Spinal cord (tissue), 9 donors: ENCODE measurements at regions not wholly inside any gene's neighbourhood (a gene's known extent, or its start where the extent isn't known, plus 50 kb on each side); places are given as distances from the start of the nearest gene placed in this dataset.
A peak's percentile ranks its signal among the peaks of the same experiment; 100 is the strongest.

ENCODE experiments used
- DNase-seq, 6 donors: peaks; one replicate each; pipeline versions ENCODE4 v3.0.0 to v3.0.0-alpha.2; 2013 to 2015; ENCODE audit warnings: low spot score in 6 of 6, low read depth in 4 of 6
- H3K27ac ChIP-seq: one replicate; pipeline ENCODE4 v1.5.1; 2013; ENCODE audit warnings: low read depth, low read length, control low read depth
- H3K27me3 ChIP-seq: one replicate; pipeline ENCODE4 v1.6.1; 2013; ENCODE audit warnings: low read length; ENCODE audit not compliant: control insufficient read depth, insufficient read depth
- H3K36me3 ChIP-seq: one replicate; pipeline ENCODE4 v1.6.1; 2013; ENCODE audit warnings: low read length; ENCODE audit not compliant: control insufficient read depth, insufficient read depth
- H3K4me1 ChIP-seq: one replicate; pipeline ENCODE4 v1.6.1; 2013; ENCODE audit warnings: low read length; ENCODE audit not compliant: control insufficient read depth, insufficient read depth
- H3K4me3 ChIP-seq: one replicate; pipeline ENCODE4 v1.5.1; 2013; ENCODE audit warnings: low read depth, low read length, control low read depth
- H3K9me3 ChIP-seq: one replicate; pipeline ENCODE4 v1.6.1; 2013; ENCODE audit warnings: low read length; ENCODE audit not compliant: control insufficient read depth, insufficient read depth
- WGBS: methylation state at CpG from one replicate; pipeline ENCODE4 v1.1.5; 2013; ENCODE audit warnings: missing lambda C conversion rate; ENCODE audit not compliant: insufficient coverage; 5-methylcytosine and 5-hydroxymethylcytosine counted together
- donor health status: healthy.

- Histone ChIP-seq H3K4me3 (no peak overlapping the region), H3K4me1 (peaks cover 9% of the 10 kb centered on the region), H3K9me3 (no peaks in the 10 kb centered on the region), H3K27me3 (no peaks in the 10 kb centered on the region), H3K27ac (no peak overlapping the region), H3K36me3 (no peaks in the 10 kb centered on the region)
- WGBS = no CpG with 5 or more reads among the region's 2 CpGs
- DNase-seq = no peak
Measured at GRCh38 chr10:71001470-71001869, 113.1 kb upstream of the PCBD1 start.

GRCh38 chr10:71004176-71005075 lies 116.1 kb upstream of the PCBD1 start:
- Histone ChIP-seq H3K36me3 (no peaks in the 10 kb centered on the region), H3K27me3 (no peaks in the 10 kb centered on the region), H3K4me3 (no peak overlapping the region), H3K9me3 (no peaks in the 10 kb centered on the region), H3K27ac (no peak overlapping the region), H3K4me1 (peaks cover 15% of the 10 kb centered on the region)
- no peak for DNase-seq
- WGBS = 86% methylated on average over 8 of the region's 9 CpGs

- no peak for DNase-seq
- no peaks in the 10 kb centered on the region for H3K36me3 ChIP-seq
- no peak overlapping the region for H3K4me3 ChIP-seq
- 88% methylated on average over 20 of the region's 23 CpGs for WGBS
- no peaks in the 10 kb centered on the region for H3K27me3 ChIP-seq
- H3K27ac ChIP-seq = no peak overlapping the region
- H3K9me3 ChIP-seq = no peaks in the 10 kb centered on the region
- H3K4me1 ChIP-seq = peaks cover 15% of the 10 kb centered on the region
Measured at GRCh38 chr10:71005337-71006305, 117.3 kb upstream of the PCBD1 start.

- Histone ChIP-seq H3K9me3 (no peaks in the 10 kb centered on the region), H3K4me3 (no peak overlapping the region), H3K27ac (no peak overlapping the region), H3K4me1 (peaks cover 15% of the 10 kb centered on the region), H3K27me3 (no peaks in the 10 kb centered on the region), H3K36me3 (no peaks in the 10 kb centered on the region)
- peak in 1 of 6 donors; percentile 67 for DNase-seq
- 71% methylated on average over 1 of the region's 4 CpGs for WGBS
Measured at GRCh38 chr10:71006506-71006905, 118.1 kb upstream of the PCBD1 start.

- Histone ChIP-seq H3K27ac (no peak overlapping the region), H3K9me3 (no peaks in the 10 kb centered on the region), H3K36me3 (no peaks in the 10 kb centered on the region), H3K27me3 (no peaks in the 10 kb centered on the region), H3K4me1 (peaks cover 16% of the 10 kb centered on the region), H3K4me3 (no peak overlapping the region)
- no peak for DNase-seq
- WGBS = 74% methylated on average over 4 of the region's 4 CpGs
Measured at GRCh38 chr10:71007516-71007915, 119.2 kb upstream of the PCBD1 start.

GRCh38 chr10:71008150-71008549 lies 119.8 kb upstream of the PCBD1 start:
- WGBS = 93% methylated on average over 3 of the region's 11 CpGs
- Histone ChIP-seq H3K27me3 (no peaks in the 10 kb centered on the region), H3K4me1 (peaks cover 20% of the 10 kb centered on the region), H3K9me3 (no peaks in the 10 kb centered on the region), H3K27ac (no peak overlapping the region), H3K36me3 (no peaks in the 10 kb centered on the region), H3K4me3 (no peak overlapping the region)
- DNase-seq = no peak

- whole genome bisulfite sequencing = 40% methylated on average over 16 of the region's 16 CpGs
- no peak overlapping the region for H3K4me3 ChIP-seq
- no peaks in the 10 kb centered on the region for H3K9me3 ChIP-seq
- DNase-seq = peak in 1 of 6 donors; percentile 48
- H3K27me3 ChIP-seq = no peaks in the 10 kb centered on the region
- no peaks in the 10 kb centered on the region for H3K36me3 ChIP-seq
- H3K4me1 ChIP-seq = peaks cover 24% of the 10 kb centered on the region
- H3K27ac ChIP-seq = no peak overlapping the region
Measured at GRCh38 chr10:71009126-71009525, 120.8 kb upstream of the PCBD1 start.

- Histone ChIP-seq H3K27ac (no peak overlapping the region), H3K36me3 (no peaks in the 10 kb centered on the region), H3K4me3 (no peak overlapping the region), H3K4me1 (peaks cover 23% of the 10 kb centered on the region), H3K27me3 (no peaks in the 10 kb centered on the region), H3K9me3 (no peaks in the 10 kb centered on the region)
- peak in 1 of 6 donors; percentile 32 for DNase-seq
- 41% methylated on average over 2 of the region's 4 CpGs for WGBS
Measured at GRCh38 chr10:71010730-71011129, 122.4 kb upstream of the PCBD1 start.

GRCh38 chr10:71011141-71011540 lies 122.8 kb upstream of the PCBD1 start:
- Histone ChIP-seq H3K27ac (no peak overlapping the region), H3K4me3 (no peak overlapping the region), H3K4me1 (peaks cover 21% of the 10 kb centered on the region), H3K27me3 (no peaks in the 10 kb centered on the region), H3K9me3 (no peaks in the 10 kb centered on the region), H3K36me3 (no peaks in the 10 kb centered on the region)
- WGBS = 92% methylated on average over 2 of the region's 3 CpGs
- no peak for DNase-seq
